SK-N-SH treated with all-trans-retinoic acid at 6 μM for 48 hours (cell line): ENCODE measurements at regions not wholly inside any gene's neighbourhood (a gene's known extent, or its start where the extent isn't known, plus 50 kb on each side); places are given as distances from the start of the nearest gene placed in this dataset.

Source experiments
- ARNTL ChIP-seq: fragments of 450-650 bp; formaldehyde crosslinking; IDR thresholded peaks from 2 replicates; pipeline ENCODE4 v1.5.0; 2020; ENCODE audit warnings: low read depth, mild to moderate bottlenecking, moderate library complexity, borderline replicate concordance
- CSDC2 ChIP-seq: fragments of 250-450 bp; sonication (Bioruptor Pico); IDR thresholded peaks from 2 replicates; pipeline ENCODE4 v1.5.0; 2020; ENCODE audit warnings: mild to moderate bottlenecking, moderate library complexity
- ISL1 ChIP-seq: fragments of 250-450 bp; sonication (Bioruptor Pico); IDR thresholded peaks from 2 replicates; pipeline ENCODE4 v2.1.2; 2022; ENCODE audit warnings: mild to moderate bottlenecking, moderate library complexity
- PATZ1 ChIP-seq: fragments of 250-450 bp; sonication (Bioruptor Pico); IDR thresholded peaks from 2 replicates; pipeline ENCODE4 v1.8.0; 2020; ENCODE audit warnings: mild to moderate bottlenecking, moderate library complexity, borderline replicate concordance
- PPARA ChIP-seq: fragments of 250-450 bp; sonication (Bioruptor Pico); IDR thresholded peaks from 2 replicates; pipeline ENCODE4 v1.5.0; 2020; ENCODE audit warnings: mild to moderate bottlenecking, borderline replicate concordance
- RARB ChIP-seq: fragments of 250-450 bp; sonication (Bioruptor Pico); IDR thresholded peaks from 2 replicates; pipeline ENCODE4 v1.8.0; 2021; ENCODE audit warnings: mild to moderate bottlenecking, moderate library complexity
- ZFP30 ChIP-seq: fragments of 450-650 bp; formaldehyde crosslinking; IDR thresholded peaks from 2 replicates; pipeline ENCODE4 v1.5.0; 2022; ENCODE audit warnings: mild to moderate bottlenecking, moderate library complexity
- ZNF565 ChIP-seq: fragments of 450-650 bp; formaldehyde crosslinking; conservative IDR thresholded peaks from 2 replicates; pipeline ENCODE4 v1.5.0; 2020; ENCODE audit warnings: low read depth, mild to moderate bottlenecking, moderate library complexity
- ZNF70 ChIP-seq: fragments of 450-650 bp; formaldehyde crosslinking; IDR thresholded peaks from 2 replicates; pipeline ENCODE4 v1.5.0; 2020; ENCODE audit warnings: mild to moderate bottlenecking, moderate library complexity
- ZNF8 ChIP-seq: fragments of 450-650 bp; formaldehyde crosslinking; IDR thresholded peaks from 2 replicates; pipeline ENCODE4 v1.5.0; 2020; ENCODE audit warnings: mild to moderate bottlenecking, moderate library complexity

GRCh38 chr9:22986556-22986955 is 539.9 kb downstream of the DMRTA1 start:
- TF ChIP-seq ZFP30 (CRISPR knock-in tag), result no peak
- no peak for TF ChIP-seq ARNTL
- no peak for TF ChIP-seq ZNF565
- TF ChIP-seq ISL1 (CRISPR knock-in tag), result no peak
- no peak for TF ChIP-seq PPARA (CRISPR knock-in tag)
- TF ChIP-seq CSDC2 (CRISPR knock-in tag), result no peak
- TF ChIP-seq PATZ1 (CRISPR knock-in tag), result no peak
- TF ChIP-seq ZNF70 (CRISPR knock-in tag), result no peak
- TF ChIP-seq RARB (CRISPR knock-in tag), result no peak
- TF ChIP-seq ZNF8 (CRISPR knock-in tag), result no peak
